Right lobe of liver (tissue), 6 donors: ENCODE measurements at regions not wholly inside any gene's neighbourhood (a gene's known extent, or its start where the extent isn't known, plus 50 kb on each side); places are given as distances from the start of the nearest gene placed in this dataset.

Experiments used
- ATAC-seq, 4 donors: fragments of 200-7000 bp; cut with Tn5 transposase; one replicate each; pipeline ENCODE4 v1.9.1; 2020; ENCODE audit warnings: mild to moderate bottlenecking in 4 of 4, moderate library complexity in 4 of 4
- DNase-seq, 3 donors: peaks; one replicate each; pipeline ENCODE4 v3.0.0-alpha.2; 2020
- H3K27ac ChIP-seq, 3 donors: fragments of 200-600 bp; one replicate each; pipeline ENCODE4 v1.8.0; 2022
- H3K27me3 ChIP-seq, 2 donors: fragments of 200-600 bp; one replicate each; pipeline ENCODE4 v1.8.0; 2022
- H3K36me3 ChIP-seq, 4 donors: fragments of 200-600 bp; sonication (generic) in 1 of 4; one replicate each; pipeline versions ENCODE4 v1.5.1 to v1.8.0; 2017 to 2022; ENCODE audit warnings: control low read depth in 1 of 4
- H3K4me1 ChIP-seq, 4 donors: fragments of 200-600 bp; sonication (generic) in 1 of 4; one replicate each; pipeline versions ENCODE4 v1.5.1 to v1.8.0; 2017 to 2022; ENCODE audit warnings: control low read depth in 1 of 4
- H3K4me3 ChIP-seq, 3 donors: fragments of 200-600 bp; one replicate each; pipeline ENCODE4 v1.8.0; 2022
- H3K9me3 ChIP-seq, 4 donors: fragments of 200-600 bp; sonication (generic) in 1 of 4; one replicate each; pipeline versions ENCODE4 v1.5.1 to v1.8.0; 2017 to 2022; ENCODE audit warnings: control low read depth in 1 of 4
- CTCF ChIP-seq, 4 donors: fragments of 200-600 bp in 3 of 4; fragments of 450-650 bp in 1 of 4; IDR thresholded peaks; one replicate each; pipeline versions ENCODE4 v1.5.1 to v1.8.0; 2016 to 2022; ENCODE audit warnings: antibody characterized with exemption in 4 of 4, mild to moderate bottlenecking in 2 of 4
- POLR2A ChIP-seq: fragments of 450-650 bp; IDR thresholded peaks from one replicate; pipeline ENCODE4 v1.6.1; 2017; ENCODE audit warnings: antibody characterized with exemption, mild to moderate bottlenecking
- WGBS: methylation state at CpG from one replicate; pipeline ENCODE4 v1.1.6; 2018; ENCODE audit warnings: low coverage, low lambda C conversion rate; ENCODE audit not compliant: insufficient coverage; ENCODE audit errors: missing lambda C conversion rate; 5-methylcytosine and 5-hydroxymethylcytosine counted together
- intact Hi-C, 2 donors: fragments of 100-400 bp; cut with DNase I; formaldehyde crosslinking; loops; one replicate each; pipeline versions ENCODE4 v1.11.2 to v1.14.1; 2022
- donor health status: DM: no; HTN: yes; CAD: no.
- donor health status: DM: no; HTN: no; CAD: no.
- donor health status: DM: no; HTN: no; CAD: no.
- donor health status: DM: no; HTN: yes; CAD: no.
- donor health status: DM: no; HTN: yes; CAD: no.

DNA sequence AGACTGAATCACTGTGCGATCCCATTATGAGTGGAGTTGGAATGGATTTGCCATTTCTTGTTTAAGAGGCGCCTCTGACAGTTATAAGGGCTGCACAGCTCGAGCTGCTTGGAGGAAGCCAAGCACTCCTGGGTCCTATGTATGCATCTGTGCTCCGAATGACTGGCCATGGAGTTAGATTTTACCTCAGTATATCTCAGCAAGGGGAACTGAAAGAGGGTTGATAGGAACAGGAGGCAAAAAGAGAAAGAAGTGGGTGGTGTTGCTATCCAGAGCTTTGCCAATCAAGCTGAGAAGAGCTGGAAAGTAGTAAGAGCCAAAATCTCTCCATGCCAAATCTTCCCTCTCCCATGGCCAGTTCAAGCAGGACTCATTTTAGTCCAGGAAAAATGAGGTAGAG, 632.0 kb upstream of the KIRREL3 start:
- ATAC-seq (no peak), DNase-seq (no peak)
- WGBS = 72% methylated on average over 4 of the region's 4 CpGs
- TF ChIP-seq CTCF (IDR thresholded peaks at IDR 0.05) (no peak), POLR2A (no peak)
- Histone ChIP-seq H3K4me3 (no peak overlapping the region), H3K27me3 (no peaks in the 10 kb centered on the region), H3K9me3 (no peaks in the 10 kb centered on the region), H3K4me1 (peaks cover 0 to 7% (median 0%) of the 10 kb centered on the region in 4 donors), H3K27ac (no peak overlapping the region), H3K36me3 (no peaks in the 10 kb centered on the region)
- intact Hi-C loops = no loop called here

DNA sequence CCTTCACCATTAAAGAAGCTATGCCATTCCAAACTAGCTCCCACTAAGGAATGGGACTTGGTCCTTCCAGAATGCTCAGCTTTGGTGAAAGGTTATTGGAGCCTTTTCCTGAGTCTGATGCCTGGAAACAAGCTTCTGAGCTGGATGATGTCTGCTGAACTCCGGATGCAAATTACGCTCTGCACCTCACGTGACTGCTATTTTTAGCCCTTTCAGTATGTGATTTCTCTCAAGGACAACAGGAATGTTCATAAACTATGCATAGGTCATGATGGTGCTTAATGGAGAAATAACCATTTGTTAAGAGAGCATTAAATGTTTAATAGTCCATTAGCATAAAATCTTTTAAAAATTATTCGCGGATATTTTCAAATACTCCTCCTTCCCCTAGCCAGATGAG, 631.4 kb upstream of the KIRREL3 start:
- Histone ChIP-seq H3K27ac (no peak overlapping the region), H3K4me1 (peaks cover 0 to 13% (median 2%) of the 10 kb centered on the region in 4 donors), H3K27me3 (no peaks in the 10 kb centered on the region), H3K9me3 (no peaks in the 10 kb centered on the region), H3K4me3 (no peak overlapping the region), H3K36me3 (no peaks in the 10 kb centered on the region)
- WGBS = 78% methylated on average over 5 of the region's 5 CpGs
- no peak for DNase-seq
- intact Hi-C loops = no loop called here
- no peak for ATAC-seq
- TF ChIP-seq CTCF (IDR thresholded peaks at IDR 0.05) (no peak), POLR2A (no peak)

DNA sequence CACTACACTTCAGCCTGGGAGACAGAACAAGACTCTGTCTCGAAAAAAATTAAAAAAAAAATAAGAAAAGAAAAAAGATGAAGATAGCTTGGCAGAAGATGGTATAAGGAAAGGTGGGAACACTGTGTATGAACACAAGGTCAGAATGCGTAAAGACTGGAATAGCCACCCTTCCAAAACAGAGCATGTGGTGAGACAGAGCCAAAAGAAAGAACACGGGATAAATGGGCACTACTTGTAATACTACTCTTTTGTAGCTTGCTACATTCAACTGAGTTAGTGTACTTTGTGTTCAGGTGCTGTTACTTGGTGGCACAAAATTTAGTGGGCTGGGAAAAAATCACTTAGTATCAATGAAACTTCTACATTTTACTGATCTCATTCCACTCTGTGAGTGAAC, 628.6 kb upstream of the KIRREL3 start:
- intact Hi-C loops = no loop called here

GRCh38 chr11:127628458-127628785, 627.9 kb upstream of the KIRREL3 start:
- peak overlapping the region in 2 of 3 donors; percentile 9 to 52 for H3K27ac ChIP-seq
- no peak overlapping the region for H3K4me3 ChIP-seq
- no peaks in the 10 kb centered on the region for H3K36me3 ChIP-seq
- DNase-seq (no peak), ATAC-seq (peak; percentile 14 to 51 (median 29))
- 32% methylated on average over 5 of the region's 5 CpGs for WGBS
- no peaks in the 10 kb centered on the region for H3K27me3 ChIP-seq
- intact Hi-C loops = no loop called here
- TF ChIP-seq POLR2A (no peak), CTCF (IDR thresholded peaks at IDR 0.05) (no peak)
- H3K4me1 ChIP-seq = peaks cover 0 to 13% (median 3%) of the 10 kb centered on the region in 4 donors
- no peaks in the 10 kb centered on the region for H3K9me3 ChIP-seq

More for the DNA sequence above, 628.6 kb upstream of the KIRREL3 start:
- DNase-seq = no peak
- no peak overlapping the region for H3K27ac ChIP-seq
- no peak for TF ChIP-seq POLR2A
- TF ChIP-seq CTCF (IDR thresholded peaks at IDR 0.05) = no peak
- H3K9me3 ChIP-seq = no peaks in the 10 kb centered on the region
- no peak for ATAC-seq
- WGBS = 90% methylated on average over 2 of the region's 3 CpGs
- H3K4me1 ChIP-seq = peaks cover 0 to 13% (median 3%) of the 10 kb centered on the region in 4 donors
- H3K27me3 ChIP-seq = no peaks in the 10 kb centered on the region
- H3K4me3 ChIP-seq = no peak overlapping the region
- no peaks in the 10 kb centered on the region for H3K36me3 ChIP-seq
